Upper lobe of left lung (tissue), 6 donors: ENCODE measurements at regions not wholly inside any gene's neighbourhood (a gene's known extent, or its start where the extent isn't known, plus 50 kb on each side); places are given as distances from the start of the nearest gene placed in this dataset.

Experiments used
- ATAC-seq, 2 donors: fragments of 200-7000 bp; cut with Tn5 transposase; one replicate each; pipeline ENCODE4 v1.9.1; 2022; ENCODE audit warnings: mild to moderate bottlenecking in 2 of 2, moderate library complexity in 2 of 2; ENCODE audit not compliant: low FRiP score in 2 of 2
- DNase-seq, 2 donors: peaks; one replicate each; pipeline ENCODE4 v3.0.0-alpha.2; 2019 to 2020
- H3K27ac ChIP-seq, 4 donors: fragments of 200-600 bp; sonication (generic); one replicate each; pipeline ENCODE4 v1.5.1; 2016 to 2019
- H3K27me3 ChIP-seq, 4 donors: fragments of 200-600 bp; sonication (generic); one replicate each; pipeline ENCODE4 v1.5.1; 2017 to 2019
- H3K36me3 ChIP-seq, 4 donors: fragments of 200-600 bp; sonication (generic); one replicate each; pipeline ENCODE4 v1.5.1; 2016 to 2019
- H3K4me1 ChIP-seq, 4 donors: fragments of 200-600 bp; sonication (generic); one replicate each; pipeline ENCODE4 v1.5.1; 2018 to 2019
- H3K4me3 ChIP-seq, 4 donors: fragments of 200-600 bp; sonication (generic); one replicate each; pipeline ENCODE4 v1.5.1; 2017 to 2019; ENCODE audit warnings: mild to moderate bottlenecking in 2 of 4, moderate library complexity in 1 of 4
- H3K9me3 ChIP-seq, 4 donors: fragments of 200-600 bp; sonication (generic); one replicate each; pipeline ENCODE4 v1.5.1; 2018 to 2019
- EP300 ChIP-seq, 4 donors: sonication (generic); formaldehyde crosslinking; IDR thresholded peaks; one replicate each; pipeline ENCODE4 v1.5.1; 2017; ENCODE audit warnings: antibody characterized with exemption in 4 of 4, control low read depth in 2 of 4
- POLR2A ChIP-seq, 4 donors: fragments of 450-650 bp; IDR thresholded peaks; one replicate each; pipeline ENCODE4 v1.5.1; 2016 to 2017; ENCODE audit warnings: antibody characterized with exemption in 4 of 4, mild to moderate bottlenecking in 2 of 4
- POLR2AphosphoS5 ChIP-seq, 2 donors: sonication (generic); formaldehyde crosslinking; IDR thresholded peaks; one replicate each; pipeline ENCODE4 v1.5.1; 2017; ENCODE audit warnings: antibody characterized with exemption in 2 of 2
- WGBS, 2 donors: methylation state at CpG; one replicate each; pipeline ENCODE4 v1.1.5; 2017 to 2018; 5-methylcytosine and 5-hydroxymethylcytosine counted together
- TF ChIP-seq, protein P1 (sequence below), 6 experiments: fragments of 450-650 bp in 4 of 6; fragments of 200-600 bp in 2 of 6; sonication (generic) in 2 of 6; IDR thresholded peaks; one replicate each; pipeline ENCODE4 v1.5.1; 2016 to 2019; ENCODE audit warnings: antibody characterized with exemption in 6 of 6
- donor health status: DM: no; HTN: no; CAD: no; lungs with moderate emphysema.
- donor health status: DM: no; HTN: yes; CAD: no; lungs with severe emphysema.

DNA sequence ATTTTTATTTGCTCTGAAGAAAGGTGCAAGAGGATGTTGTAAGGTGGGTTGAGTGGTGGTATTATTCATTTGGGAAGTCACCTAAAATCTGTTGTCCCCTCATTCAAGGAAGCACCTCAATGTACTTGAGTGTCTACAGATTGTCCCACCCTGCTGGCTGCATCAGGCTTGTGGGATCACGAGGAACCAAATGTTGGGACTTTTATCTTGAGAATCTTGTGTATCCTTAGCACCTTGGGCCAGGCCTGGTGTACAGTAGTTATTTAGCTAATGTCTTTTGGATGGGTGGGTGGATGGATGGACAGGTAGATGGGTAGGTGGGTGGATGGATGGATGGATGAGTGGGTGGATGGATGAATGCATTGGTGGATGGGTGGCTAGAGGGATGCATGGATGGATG, 519.3 kb downstream of the BCL11B start:
- no peak overlapping the region for H3K27ac ChIP-seq
- H3K4me3 ChIP-seq, result no peak overlapping the region
- TF ChIP-seq, protein P1, sequence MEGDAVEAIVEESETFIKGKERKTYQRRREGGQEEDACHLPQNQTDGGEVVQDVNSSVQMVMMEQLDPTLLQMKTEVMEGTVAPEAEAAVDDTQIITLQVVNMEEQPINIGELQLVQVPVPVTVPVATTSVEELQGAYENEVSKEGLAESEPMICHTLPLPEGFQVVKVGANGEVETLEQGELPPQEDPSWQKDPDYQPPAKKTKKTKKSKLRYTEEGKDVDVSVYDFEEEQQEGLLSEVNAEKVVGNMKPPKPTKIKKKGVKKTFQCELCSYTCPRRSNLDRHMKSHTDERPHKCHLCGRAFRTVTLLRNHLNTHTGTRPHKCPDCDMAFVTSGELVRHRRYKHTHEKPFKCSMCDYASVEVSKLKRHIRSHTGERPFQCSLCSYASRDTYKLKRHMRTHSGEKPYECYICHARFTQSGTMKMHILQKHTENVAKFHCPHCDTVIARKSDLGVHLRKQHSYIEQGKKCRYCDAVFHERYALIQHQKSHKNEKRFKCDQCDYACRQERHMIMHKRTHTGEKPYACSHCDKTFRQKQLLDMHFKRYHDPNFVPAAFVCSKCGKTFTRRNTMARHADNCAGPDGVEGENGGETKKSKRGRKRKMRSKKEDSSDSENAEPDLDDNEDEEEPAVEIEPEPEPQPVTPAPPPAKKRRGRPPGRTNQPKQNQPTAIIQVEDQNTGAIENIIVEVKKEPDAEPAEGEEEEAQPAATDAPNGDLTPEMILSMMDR (IDR thresholded peaks at IDR 0.05), result no peak
- TF ChIP-seq POLR2A (IDR thresholded peaks at IDR 0.05) (no peak), EP300 (IDR thresholded peaks at IDR 0.05) (no peak), POLR2AphosphoS5 (IDR thresholded peaks at IDR 0.05) (no peak)
- ATAC-seq (no peak), DNase-seq (no peak)
- 83 to 94% methylated on average over 1 of the region's 1 CpG for WGBS, 2 donors
- H3K4me1 ChIP-seq, result no peaks in the 10 kb centered on the region
- no peaks in the 10 kb centered on the region for H3K36me3 ChIP-seq
- peaks cover 0 to 7% (median 0%) of the 10 kb centered on the region in 4 donors for H3K9me3 ChIP-seq
- H3K27me3 ChIP-seq, result no peaks in the 10 kb centered on the region

- no peak overlapping the region for H3K4me3 ChIP-seq
- no peak for TF ChIP-seq POLR2AphosphoS5 (IDR thresholded peaks at IDR 0.05)
- no peak for TF ChIP-seq EP300 (IDR thresholded peaks at IDR 0.05)
- no peak for TF ChIP-seq POLR2A (IDR thresholded peaks at IDR 0.05)
- TF ChIP-seq, protein P1 (IDR thresholded peaks at IDR 0.05), result no peak
Observed at GRCh38 chr14:98754343-98755020, 517.5 kb downstream of the BCL11B start.

DNA sequence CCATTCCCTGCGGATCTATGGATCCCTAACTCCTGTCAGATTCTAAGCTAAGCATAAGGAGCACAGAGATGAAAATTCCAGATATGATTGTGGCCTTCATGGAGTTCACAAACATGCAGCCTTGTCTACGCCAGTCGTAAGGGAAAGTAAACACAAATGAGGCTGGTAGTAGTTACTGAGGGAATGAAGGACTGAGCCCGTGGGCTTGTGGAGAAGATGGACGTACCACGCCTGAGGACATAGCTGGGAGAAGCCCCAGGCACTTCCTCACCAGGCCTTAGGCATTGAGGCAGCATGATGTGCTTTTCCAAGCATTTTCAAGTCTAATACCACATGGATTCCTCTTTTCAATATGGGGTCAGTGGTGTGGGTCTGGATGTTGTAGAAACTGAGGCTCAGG, 515.2 kb downstream of the BCL11B start:
- TF ChIP-seq EP300 (IDR thresholded peaks at IDR 0.05) (no peak), POLR2AphosphoS5 (IDR thresholded peaks at IDR 0.05) (no peak), POLR2A (IDR thresholded peaks at IDR 0.05) (no peak)
- TF ChIP-seq, protein P1 (IDR thresholded peaks at IDR 0.05), result no peak
- WGBS, 2 donors, result 73 to 83% methylated on average over 6 of the region's 6 CpGs
- DNase-seq (no peak), ATAC-seq (no peak)
- H3K36me3 ChIP-seq, result no peaks in the 10 kb centered on the region
- H3K27ac ChIP-seq, result no peak overlapping the region
- no peak overlapping the region for H3K4me3 ChIP-seq
- peaks cover 0 to 7% (median 0%) of the 10 kb centered on the region in 4 donors for H3K9me3 ChIP-seq
- no peaks in the 10 kb centered on the region for H3K27me3 ChIP-seq
- H3K4me1 ChIP-seq, result no peaks in the 10 kb centered on the region

More at GRCh38 chr14:98754343-98755020, 517.5 kb downstream of the BCL11B start:
- H3K27ac ChIP-seq, result no peak overlapping the region
- no peaks in the 10 kb centered on the region for H3K4me1 ChIP-seq
- H3K27me3 ChIP-seq, result no peaks in the 10 kb centered on the region
- 67 to 81% methylated on average over 2 of the region's 2 CpGs for WGBS, 2 donors
- DNase-seq, result no peak
- no peaks in the 10 kb centered on the region for H3K36me3 ChIP-seq
- peaks cover 0 to 7% (median 0%) of the 10 kb centered on the region in 4 donors for H3K9me3 ChIP-seq
- no peak for ATAC-seq

- no peaks in the 10 kb centered on the region for H3K36me3 ChIP-seq
- no peaks in the 10 kb centered on the region for H3K4me1 ChIP-seq
- TF ChIP-seq POLR2A (IDR thresholded peaks at IDR 0.05) (no peak), EP300 (IDR thresholded peaks at IDR 0.05) (no peak), POLR2AphosphoS5 (IDR thresholded peaks at IDR 0.05) (no peak)
- TF ChIP-seq, protein P1 (IDR thresholded peaks at IDR 0.05), result no peak
- DNase-seq (no peak), ATAC-seq (peak in 1 of 2 donors; percentile 55)
- H3K27ac ChIP-seq, result no peak overlapping the region
- 91% methylated on average over 1 of the region's 1 CpG for WGBS, 2 donors
- H3K4me3 ChIP-seq, result no peak overlapping the region
- H3K27me3 ChIP-seq, result no peaks in the 10 kb centered on the region
- H3K9me3 ChIP-seq, result peaks cover 0 to 14% (median 5%) of the 10 kb centered on the region in 4 donors
Observed at GRCh38 chr14:98758440-98758839, 513.6 kb downstream of the BCL11B start.

- ATAC-seq, result no peak
- 89 to 93% methylated on average over 1 of the region's 1 CpG for WGBS, 2 donors
Observed at GRCh38 chr14:98761993-98762392, 510.0 kb downstream of the BCL11B start.

More at GRCh38 chr14:98761993-98762392, 510.0 kb downstream of the BCL11B start:
- no peak for DNase-seq
- TF ChIP-seq, protein P1 (IDR thresholded peaks at IDR 0.05), result no peak
- TF ChIP-seq POLR2A (IDR thresholded peaks at IDR 0.05) (no peak), POLR2AphosphoS5 (IDR thresholded peaks at IDR 0.05) (no peak), EP300 (IDR thresholded peaks at IDR 0.05) (no peak)
- peaks cover 0 to 16% (median 9%) of the 10 kb centered on the region in 4 donors for H3K9me3 ChIP-seq
- H3K4me3 ChIP-seq, result no peak overlapping the region
- no peaks in the 10 kb centered on the region for H3K4me1 ChIP-seq
- no peaks in the 10 kb centered on the region for H3K27me3 ChIP-seq
- H3K36me3 ChIP-seq, result no peaks in the 10 kb centered on the region
- H3K27ac ChIP-seq, result no peak overlapping the region
